ENCODE measurements at regions not wholly inside any gene's neighbourhood (a gene's known extent, or its start where the extent isn't known, plus 50 kb on each side); places are given as distances from the start of the nearest gene placed in this dataset.

GRCh38 chr1:245060684-245061374 lies 94.0 kb upstream of the KIF26B start (continued):
- TF ChIP-seq ZNF18 (tag by site-specific recombination; IDR thresholded peaks at IDR 0.05) (0 out of 2 replicates have a peak, but pooled peaks have one; percentile 24), IKZF3 (tag by site-specific recombination; IDR thresholded peaks at IDR 0.05) (peak; percentile 70), ZNF704 (tag by site-specific recombination; IDR thresholded peaks at IDR 0.05) (no peak), ZBTB44 (tag by site-specific recombination; IDR thresholded peaks at IDR 0.05) (peak; percentile 2; the same call in 1 of the 2 replicates), PRDM6 (tag by site-specific recombination; IDR thresholded peaks at IDR 0.05) (peak; percentile 77), ZNF518A (tag by site-specific recombination; conservative IDR thresholded peaks at IDR 0.05; ENCODE audit: low read depth) (peak; percentile 33), ZNF501 (tag by site-specific recombination; IDR thresholded peaks at IDR 0.05) (0 out of 2 replicates have a peak, but pooled peaks have one; percentile 4), ZNF366 (tag by site-specific recombination; conservative IDR thresholded peaks at IDR 0.05) (peak; percentile 78), ZNF449 (tag by site-specific recombination; IDR thresholded peaks at IDR 0.05) (0 out of 2 replicates have a peak, but pooled peaks have one; percentile 17), MZF1 (tag by site-specific recombination; IDR thresholded peaks at IDR 0.05; ENCODE audit: borderline replicate concordance) (peak; percentile 80; the same call in 1 of the 2 replicates), ZNF426 (tag by site-specific recombination; IDR thresholded peaks at IDR 0.05) (no peak), ZNF843 (tag by site-specific recombination; IDR thresholded peaks at IDR 0.05) (0 out of 2 replicates have a peak, but pooled peaks have one; percentile 22), TSHZ1 (tag by site-specific recombination; IDR thresholded peaks at IDR 0.05; ENCODE audit: borderline replicate concordance) (no peak), GLI2 (tag by site-specific recombination; IDR thresholded peaks at IDR 0.05; ENCODE audit: borderline replicate concordance, low read depth) (0 out of 2 replicates have a peak, but pooled peaks have one; percentile 4), ZBTB8A (tag by site-specific recombination; IDR thresholded peaks at IDR 0.05) (peak; percentile 9; the same call in 1 of the 2 replicates)

All from HEK293 (cell line).